ENCODE measurements at regions not wholly inside any gene's neighbourhood (a gene's known extent, or its start where the extent isn't known, plus 50 kb on each side); places are given as distances from the start of the nearest gene placed in this dataset.
"Not testable (repeated sequence)": the region's sequence is repeated elsewhere in the genome, so short reads cannot be mapped to it uniquely, and the experiment has no call there.

DNA sequence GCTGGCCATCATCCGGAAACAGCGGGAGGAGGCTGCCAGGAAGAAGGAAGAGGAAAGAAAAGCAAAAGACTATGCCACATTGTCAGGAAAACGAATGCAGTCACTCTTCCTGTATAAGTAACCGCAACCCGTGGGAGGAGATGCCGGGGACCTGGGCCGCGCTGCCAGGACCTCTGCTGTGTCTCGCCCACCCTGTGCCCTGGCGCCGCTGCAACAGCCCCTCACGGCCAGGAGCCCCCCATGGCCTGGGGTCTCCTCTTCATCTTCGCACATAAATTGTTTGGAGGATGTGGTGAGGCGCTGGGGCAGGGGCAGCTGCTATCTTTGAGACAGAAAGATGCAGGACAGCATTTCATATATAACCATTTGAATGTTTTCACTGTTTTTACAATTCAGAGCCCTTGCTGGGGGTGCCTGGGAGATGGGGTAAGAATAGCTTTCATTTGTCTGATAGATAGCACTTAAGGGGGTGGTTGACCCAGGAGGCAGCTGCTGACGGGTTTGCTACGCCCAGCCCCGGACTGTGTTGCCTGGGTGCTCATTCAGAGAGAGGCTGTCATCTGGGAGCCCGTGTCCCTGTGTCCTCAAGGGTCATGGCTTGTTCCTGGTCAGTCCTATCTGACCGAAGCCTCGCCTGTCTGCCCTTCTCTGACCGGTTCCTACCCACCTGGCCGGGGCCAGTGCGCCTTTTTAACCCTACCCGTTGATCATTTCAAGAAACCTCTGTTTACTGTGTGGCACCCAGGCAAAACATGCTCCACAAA, 1067.7 kb upstream of the COX7C start:
- CTCF ChIA-PET = no interaction called here
- POLR2A ChIA-PET (ENCODE audit: unreplicated experiment) = no interaction called here
- H4K20me1 ChIP-seq (ENCODE audit: insufficient read depth) = no peaks in the 10 kb centered on the region
- H3K9me3 ChIP-seq (ENCODE audit: insufficient read depth, low read depth) = no peaks in the 10 kb centered on the region
- H3K9me2 ChIP-seq (ENCODE audit: insufficient read depth) = no peaks in the 10 kb centered on the region
- H3K79me2 ChIP-seq (ENCODE audit: low read depth) = no peaks in the 10 kb centered on the region
- H3K27me3 ChIP-seq (ENCODE audit: insufficient read depth, low read depth) = no peaks in the 10 kb centered on the region
- no peak overlapping the region for H3K4me2 ChIP-seq
- BruUV-seq (replicated peaks) = no TSS peak
- H3K4me3 ChIP-seq = no peak overlapping the region
- intact Hi-C loops (cut with micrococcal nuclease; ENCODE audit: unreplicated experiment) = no loop called here
- no peak for DNase-seq
- TF ChIP-seq, protein P1, sequence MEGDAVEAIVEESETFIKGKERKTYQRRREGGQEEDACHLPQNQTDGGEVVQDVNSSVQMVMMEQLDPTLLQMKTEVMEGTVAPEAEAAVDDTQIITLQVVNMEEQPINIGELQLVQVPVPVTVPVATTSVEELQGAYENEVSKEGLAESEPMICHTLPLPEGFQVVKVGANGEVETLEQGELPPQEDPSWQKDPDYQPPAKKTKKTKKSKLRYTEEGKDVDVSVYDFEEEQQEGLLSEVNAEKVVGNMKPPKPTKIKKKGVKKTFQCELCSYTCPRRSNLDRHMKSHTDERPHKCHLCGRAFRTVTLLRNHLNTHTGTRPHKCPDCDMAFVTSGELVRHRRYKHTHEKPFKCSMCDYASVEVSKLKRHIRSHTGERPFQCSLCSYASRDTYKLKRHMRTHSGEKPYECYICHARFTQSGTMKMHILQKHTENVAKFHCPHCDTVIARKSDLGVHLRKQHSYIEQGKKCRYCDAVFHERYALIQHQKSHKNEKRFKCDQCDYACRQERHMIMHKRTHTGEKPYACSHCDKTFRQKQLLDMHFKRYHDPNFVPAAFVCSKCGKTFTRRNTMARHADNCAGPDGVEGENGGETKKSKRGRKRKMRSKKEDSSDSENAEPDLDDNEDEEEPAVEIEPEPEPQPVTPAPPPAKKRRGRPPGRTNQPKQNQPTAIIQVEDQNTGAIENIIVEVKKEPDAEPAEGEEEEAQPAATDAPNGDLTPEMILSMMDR (conservative IDR thresholded peaks at IDR 0.05) = no peak
- no peak for TF ChIP-seq EZH2 (IDR thresholded peaks at IDR 0.05; ENCODE audit: low read depth)
- no peaks in the 10 kb centered on the region for H3K4me1 ChIP-seq (replicated peaks; ENCODE audit: insufficient read depth)
- no peak overlapping the region for H3K27ac ChIP-seq
- H3F3A ChIP-seq (ENCODE audit: insufficient read depth, low read depth) = no peaks in the 10 kb centered on the region
- H3K36me3 ChIP-seq (ENCODE audit: low read depth) = no peaks in the 10 kb centered on the region
- no peak overlapping the region for H2AFZ ChIP-seq

DNA sequence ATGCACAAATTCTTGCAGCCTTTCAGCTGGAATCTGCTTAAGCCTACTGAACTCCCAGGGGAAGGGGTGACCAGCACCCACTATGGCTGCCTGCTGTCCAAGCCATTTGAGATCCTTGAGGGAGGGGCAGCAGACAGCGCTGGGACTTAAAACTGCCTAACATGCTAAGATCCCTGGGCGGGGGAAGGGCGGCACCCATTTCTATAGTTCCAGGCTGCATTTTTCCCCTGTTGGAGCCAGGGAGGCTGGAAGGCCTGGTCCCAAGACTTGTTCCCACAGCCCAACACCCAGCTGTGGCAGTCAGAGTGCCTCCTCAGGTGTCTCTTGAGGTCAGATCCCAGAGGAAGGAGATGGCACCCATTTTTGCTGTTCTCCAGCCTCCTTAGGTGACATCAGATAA, 1061.3 kb upstream of the COX7C start:
- no peaks in the 10 kb centered on the region for H3K27me3 ChIP-seq (ENCODE audit: insufficient read depth, low read depth)
- no peaks in the 10 kb centered on the region for H3K36me3 ChIP-seq (ENCODE audit: low read depth)
- no peak overlapping the region for H2AFZ ChIP-seq
- no peaks in the 10 kb centered on the region for H3K79me2 ChIP-seq (ENCODE audit: low read depth)
- DNase-seq = no peak
- POLR2A ChIA-PET (ENCODE audit: unreplicated experiment) = no interaction called here
- no peak overlapping the region for H3K4me2 ChIP-seq
- H4K20me1 ChIP-seq (ENCODE audit: insufficient read depth) = no peaks in the 10 kb centered on the region
- H3F3A ChIP-seq (ENCODE audit: insufficient read depth, low read depth) = no peaks in the 10 kb centered on the region
- CTCF ChIA-PET = no interaction called here
- no peaks in the 10 kb centered on the region for H3K4me1 ChIP-seq (replicated peaks; ENCODE audit: insufficient read depth)
- no TSS peak for BruUV-seq (replicated peaks)
- H3K9me3 ChIP-seq (ENCODE audit: insufficient read depth, low read depth) = no peaks in the 10 kb centered on the region
- TF ChIP-seq, protein P1 (conservative IDR thresholded peaks at IDR 0.05) = no peak
- TF ChIP-seq EZH2 (IDR thresholded peaks at IDR 0.05; ENCODE audit: low read depth) = no peak
- H3K27ac ChIP-seq = no peak overlapping the region
- H3K9me2 ChIP-seq (ENCODE audit: insufficient read depth) = no peaks in the 10 kb centered on the region
- intact Hi-C loops (cut with micrococcal nuclease; ENCODE audit: unreplicated experiment) = no loop called here
- H3K4me3 ChIP-seq = no peak overlapping the region

- Histone ChIP-seq H3K9me2 (ENCODE audit: insufficient read depth) (no peaks in the 10 kb centered on the region), H3K4me2 (no peak overlapping the region), H3K36me3 (ENCODE audit: low read depth) (no peaks in the 10 kb centered on the region), H3K79me2 (ENCODE audit: low read depth) (no peaks in the 10 kb centered on the region), H3K27ac (no peak overlapping the region), H3F3A (ENCODE audit: insufficient read depth, low read depth) (no peaks in the 10 kb centered on the region), H3K4me3 (no peak overlapping the region), H2AFZ (no peak overlapping the region), H4K20me1 (ENCODE audit: insufficient read depth) (no peaks in the 10 kb centered on the region), H3K9me3 (ENCODE audit: insufficient read depth, low read depth) (no peaks in the 10 kb centered on the region), H3K27me3 (ENCODE audit: insufficient read depth, low read depth) (no peaks in the 10 kb centered on the region), H3K4me1 (replicated peaks; ENCODE audit: insufficient read depth) (no peaks in the 10 kb centered on the region)
- intact Hi-C loops (cut with micrococcal nuclease; ENCODE audit: unreplicated experiment) = no loop called here
- ChIA-PET POLR2A (ENCODE audit: unreplicated experiment) (no interaction called here), CTCF (no interaction called here)
- TF ChIP-seq EZH2 (IDR thresholded peaks at IDR 0.05; ENCODE audit: low read depth) = no peak
- TF ChIP-seq, protein P1 (conservative IDR thresholded peaks at IDR 0.05) = no peak
- no TSS peak for BruUV-seq (replicated peaks)
- DNase-seq = no peak
Measured at GRCh38 chr5:85576666-85577065, 1041.1 kb upstream of the COX7C start.

- H3K36me3 ChIP-seq (ENCODE audit: low read depth); H3K4me1 ChIP-seq (replicated peaks; ENCODE audit: insufficient read depth); POLR2A ChIA-PET (ENCODE audit: unreplicated experiment); DNase-seq; H3K79me2 ChIP-seq (ENCODE audit: low read depth); H3K4me3 ChIP-seq; CTCF ChIA-PET; H4K20me1 ChIP-seq (ENCODE audit: insufficient read depth); H3K27ac ChIP-seq; H3K4me2 ChIP-seq; H3K9me3 ChIP-seq (ENCODE audit: insufficient read depth, low read depth); H3F3A ChIP-seq (ENCODE audit: insufficient read depth, low read depth); intact Hi-C loops (cut with micrococcal nuclease; ENCODE audit: unreplicated experiment); H2AFZ ChIP-seq; H3K27me3 ChIP-seq (ENCODE audit: insufficient read depth, low read depth); BruUV-seq (replicated peaks); H3K9me2 ChIP-seq (ENCODE audit: insufficient read depth): not testable (repeated sequence)
Measured at GRCh38 chr5:85587806-85588205, 1029.9 kb upstream of the COX7C start.

DNA sequence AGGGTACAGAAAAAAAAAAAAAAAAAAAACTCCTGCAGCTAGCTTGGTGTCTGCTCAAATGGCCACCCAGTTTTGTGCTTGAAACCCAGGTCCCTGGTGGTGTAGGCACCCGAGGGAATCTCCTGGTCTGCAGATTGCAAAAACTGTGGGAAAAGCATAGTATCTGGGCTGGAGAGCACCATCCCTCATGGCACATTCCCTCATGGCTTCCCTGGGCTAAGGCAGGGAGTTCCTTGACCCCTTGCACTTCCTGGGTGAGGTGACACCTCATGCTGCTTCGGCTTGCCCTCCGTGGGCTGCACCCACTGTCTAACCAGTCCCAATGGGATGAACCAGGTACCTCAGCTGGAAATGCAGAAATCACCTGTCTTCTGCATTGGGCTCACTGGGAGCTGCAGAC, 1029.5 kb upstream of the COX7C start:
- DNase-seq; POLR2A ChIA-PET (ENCODE audit: unreplicated experiment); H3K79me2 ChIP-seq (ENCODE audit: low read depth); H3F3A ChIP-seq (ENCODE audit: insufficient read depth, low read depth); H2AFZ ChIP-seq; intact Hi-C loops (cut with micrococcal nuclease; ENCODE audit: unreplicated experiment); H3K4me1 ChIP-seq (replicated peaks; ENCODE audit: insufficient read depth); H3K27me3 ChIP-seq (ENCODE audit: insufficient read depth, low read depth); H3K9me3 ChIP-seq (ENCODE audit: insufficient read depth, low read depth); CTCF ChIA-PET; H3K36me3 ChIP-seq (ENCODE audit: low read depth); BruUV-seq (replicated peaks); H3K4me2 ChIP-seq; H3K27ac ChIP-seq; H3K9me2 ChIP-seq (ENCODE audit: insufficient read depth); H3K4me3 ChIP-seq; H4K20me1 ChIP-seq (ENCODE audit: insufficient read depth): not testable (repeated sequence)
